Heart left ventricle (tissue), 16 donors: ENCODE measurements at regions not wholly inside any gene's neighbourhood (a gene's known extent, or its start where the extent isn't known, plus 50 kb on each side); places are given as distances from the start of the nearest gene placed in this dataset.
"Not testable (repeated sequence)": the region's sequence is repeated elsewhere in the genome, so short reads cannot be mapped to it uniquely, and the experiment has no call there.

Source experiments
- ATAC-seq, 4 donors: fragments of 200-7000 bp; cut with Tn5 transposase; one replicate each; pipeline ENCODE4 v1.9.1; 2020 to 2022; ENCODE audit warnings: moderate library complexity in 4 of 4, mild to moderate bottlenecking in 3 of 4, moderate number of reproducible peaks in 1 of 4
- DNase-seq, 5 donors: peaks; one replicate each; pipeline ENCODE4 v3.0.0-alpha.2; 2020
- H3K27ac ChIP-seq, 12 donors: fragments of 200-600 bp; sonication (generic) in 4 of 12; one replicate each; pipeline versions ENCODE4 v1.5.0 to v1.8.0; 2016 to 2022; ENCODE audit warnings: mild to moderate bottlenecking in 2 of 12
- H3K27me3 ChIP-seq, 9 donors: fragments of 200-600 bp; sonication (generic) in 2 of 9; one replicate each; pipeline versions ENCODE4 v1.5.1 to v1.8.0; 2016 to 2022; ENCODE audit warnings: mild to moderate bottlenecking in 3 of 9
- H3K36me3 ChIP-seq, 9 donors: fragments of 200-600 bp; sonication (generic) in 2 of 9; one replicate each; pipeline versions ENCODE4 v1.5.0 to v1.8.0; 2018 to 2022; ENCODE audit warnings: mild to moderate bottlenecking in 2 of 9
- H3K4me1 ChIP-seq, 12 donors: fragments of 200-600 bp; sonication (generic) in 4 of 12; one replicate each; pipeline versions ENCODE4 v1.5.0 to v1.8.0; 2016 to 2022; ENCODE audit warnings: mild to moderate bottlenecking in 3 of 12
- H3K4me3 ChIP-seq, 12 donors: fragments of 200-600 bp; sonication (generic) in 4 of 12; one replicate each; pipeline versions ENCODE4 v1.5.0 to v1.8.0; 2017 to 2022; ENCODE audit warnings: mild to moderate bottlenecking in 9 of 12, moderate library complexity in 4 of 12
- H3K9me3 ChIP-seq, 12 donors: fragments of 200-600 bp; sonication (generic) in 4 of 12; one replicate each; pipeline versions ENCODE4 v1.5.0 to v1.8.0; 2016 to 2022; ENCODE audit warnings: mild to moderate bottlenecking in 1 of 12
- POLR2A ChIP-seq, 2 donors: fragments of 450-650 bp; IDR thresholded peaks; one replicate each; pipeline ENCODE4 v1.6.1; 2017; ENCODE audit warnings: antibody characterized with exemption in 2 of 2, mild to moderate bottlenecking in 2 of 2, moderate library complexity in 2 of 2
- WGBS, 4 donors: extraction: QIAGEN DNeasy Blood & Tissue Kit in 2 of 4; methylation state at CpG; one replicate each; pipeline versions ENCODE4 v1.1.5 to v1.1.7; 2013 to 2018; 5-methylcytosine and 5-hydroxymethylcytosine counted together
- intact Hi-C, 10 donors: fragments of 100-400 bp; cut with DNase I; formaldehyde crosslinking; loops; one replicate each; pipeline versions ENCODE4 v1.11.1 to v1.14.2; 2022
- TF ChIP-seq, protein P1 (sequence below), 12 donors: fragments of 200-600 bp; sonication (generic) in 4 of 12; IDR thresholded peaks; one replicate each; pipeline versions ENCODE4 v1.5.0 to v1.8.0; 2018 to 2022; ENCODE audit warnings: antibody characterized with exemption in 12 of 12, mild to moderate bottlenecking in 5 of 12
- donor health status: ischemic (EF 13 %, LVEDD 7.1; RV severe dilation, severe dysfunction).
- donor health status: healthy with polysubstance abuse.
- donor health status: DM: no; HTN: yes; CAD: no.
- donor health status: DM: no; HTN: no; CAD: no.
- donor health status: ischemic (EF 25% LVEDD 6.9; RV normal size, moderate dysfunction).
- donor health status: ischemic (EF 25% LVEDD 5.7; RV mildly dilated, moderate dysfunction).
- donor health status: healthy.
- donor health status: DM: yes; HTN: yes; CAD: no.
- donor health status: ischemic (EF 35%, LVEDD 5.7; RV mildly dilated, moderate dysfunction).
- donor health status: nonischemic (EF 11% LVEDD 7.7; RV severe dilation, severe dysfunction).
- donor health status: DM: yes; HTN: yes; CAD: no.
- donor health status: PGD.
- donor health status: ischemic (EF 29% LVEDD 5.4; RV normal size, mild dysfunction).
- donor health status: nonischemic (EF 23%, LVEDD 6.1; RV moderate dilation, normal function).

DNA sequence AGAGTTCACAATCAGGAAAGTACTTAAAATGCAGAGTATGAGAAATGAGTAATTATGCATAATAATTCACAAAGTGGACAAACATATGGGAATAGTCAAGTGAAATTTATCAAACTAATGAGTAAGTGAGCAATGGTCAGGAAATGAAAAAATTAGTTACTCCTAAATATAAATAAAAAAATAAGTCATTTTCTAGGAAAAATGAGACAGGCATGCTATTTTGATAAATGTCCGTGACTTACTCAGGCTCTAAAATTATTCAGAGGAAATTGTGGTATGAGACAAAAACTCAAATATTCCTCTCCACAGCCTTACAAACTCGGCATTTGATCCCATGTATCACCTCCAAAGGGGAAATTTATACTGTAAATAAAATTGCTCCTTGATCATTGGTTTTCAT, 181.2 kb downstream of the COX18 start:
- Histone ChIP-seq H3K4me1 (peaks cover 0 to 9% (median 0%) of the 10 kb centered on the region in 12 donors), H3K36me3 (no peaks in the 10 kb centered on the region), H3K27ac (no peak overlapping the region), H3K9me3 (peaks cover 0 to 14% (median 0%) of the 10 kb centered on the region in 12 donors), H3K27me3 (no peaks in the 10 kb centered on the region), H3K4me3 (no peak overlapping the region)
- TF ChIP-seq, protein P1, sequence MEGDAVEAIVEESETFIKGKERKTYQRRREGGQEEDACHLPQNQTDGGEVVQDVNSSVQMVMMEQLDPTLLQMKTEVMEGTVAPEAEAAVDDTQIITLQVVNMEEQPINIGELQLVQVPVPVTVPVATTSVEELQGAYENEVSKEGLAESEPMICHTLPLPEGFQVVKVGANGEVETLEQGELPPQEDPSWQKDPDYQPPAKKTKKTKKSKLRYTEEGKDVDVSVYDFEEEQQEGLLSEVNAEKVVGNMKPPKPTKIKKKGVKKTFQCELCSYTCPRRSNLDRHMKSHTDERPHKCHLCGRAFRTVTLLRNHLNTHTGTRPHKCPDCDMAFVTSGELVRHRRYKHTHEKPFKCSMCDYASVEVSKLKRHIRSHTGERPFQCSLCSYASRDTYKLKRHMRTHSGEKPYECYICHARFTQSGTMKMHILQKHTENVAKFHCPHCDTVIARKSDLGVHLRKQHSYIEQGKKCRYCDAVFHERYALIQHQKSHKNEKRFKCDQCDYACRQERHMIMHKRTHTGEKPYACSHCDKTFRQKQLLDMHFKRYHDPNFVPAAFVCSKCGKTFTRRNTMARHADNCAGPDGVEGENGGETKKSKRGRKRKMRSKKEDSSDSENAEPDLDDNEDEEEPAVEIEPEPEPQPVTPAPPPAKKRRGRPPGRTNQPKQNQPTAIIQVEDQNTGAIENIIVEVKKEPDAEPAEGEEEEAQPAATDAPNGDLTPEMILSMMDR (IDR thresholded peaks at IDR 0.05): no peak
- TF ChIP-seq POLR2A (IDR thresholded peaks at IDR 0.05): no peak
- WGBS, 4 donors: 48 to 64% (median 59%) methylated on average over 2 of the region's 2 CpGs
- ATAC-seq (no peak), DNase-seq (no peak)
- intact Hi-C loops: no loop called here

DNA sequence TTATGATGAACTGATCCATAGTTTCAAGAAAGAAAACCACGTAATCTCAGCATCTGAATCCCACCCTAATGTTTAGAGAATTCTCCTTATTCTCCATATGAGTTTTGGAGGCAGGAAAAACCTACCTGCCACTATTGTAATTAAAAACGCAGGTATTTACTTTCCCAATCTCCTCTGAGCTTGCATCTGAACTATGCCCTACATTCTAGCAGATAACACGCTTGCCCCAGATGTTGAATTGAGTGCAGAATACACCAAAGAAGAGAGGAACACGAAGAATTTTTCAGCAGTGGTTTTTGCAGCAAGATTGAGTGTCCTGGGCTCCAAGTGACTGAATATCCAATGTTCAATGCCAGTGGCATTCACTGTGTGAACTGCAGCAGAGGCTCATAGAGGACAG, 182.4 kb downstream of the COX18 start:
- no peak for TF ChIP-seq POLR2A (IDR thresholded peaks at IDR 0.05)
- TF ChIP-seq, protein P1 (IDR thresholded peaks at IDR 0.05): no peak
- DNase-seq (no peak), ATAC-seq (no peak)
- Histone ChIP-seq H3K36me3 (no peaks in the 10 kb centered on the region), H3K27ac (no peak overlapping the region), H3K4me1 (no peaks in the 10 kb centered on the region), H3K9me3 (peaks cover 0 to 14% (median 0%) of the 10 kb centered on the region in 12 donors), H3K27me3 (no peaks in the 10 kb centered on the region), H3K4me3 (no peak overlapping the region)
- 58 to 61% (median 60%) methylated on average over 4 of the region's 4 CpGs for WGBS, 4 donors
- intact Hi-C loops: no loop called here

DNA sequence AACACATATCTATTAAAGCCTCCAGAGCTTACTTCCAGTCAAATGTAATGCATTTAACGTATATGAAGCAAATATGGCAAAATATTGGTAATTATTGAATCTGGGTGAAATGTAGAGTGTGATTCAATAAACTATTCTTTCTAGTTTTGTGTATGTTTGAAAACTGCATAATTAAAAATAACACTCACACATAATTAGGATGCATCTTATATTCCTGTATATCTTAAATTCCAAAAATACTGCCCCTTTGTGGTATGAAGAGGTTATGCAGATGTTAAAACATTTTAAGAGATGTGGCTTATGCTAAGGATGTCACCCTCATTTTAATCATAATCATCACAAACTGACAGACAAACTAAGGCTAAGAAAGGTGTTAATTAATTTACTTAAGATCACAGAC, 182.9 kb downstream of the COX18 start:
- TF ChIP-seq, protein P1 (IDR thresholded peaks at IDR 0.05): peak in 6 of 12 donors; percentile 16 to 30 (median 21)
- no peak for TF ChIP-seq POLR2A (IDR thresholded peaks at IDR 0.05)
- 85 to 93% (median 89%) methylated on average over 1 of the region's 1 CpG for WGBS, 4 donors
- intact Hi-C loops: no loop called here
- Histone ChIP-seq H3K4me3 (no peak overlapping the region), H3K4me1 (no peaks in the 10 kb centered on the region), H3K27ac (no peak overlapping the region), H3K27me3 (no peaks in the 10 kb centered on the region), H3K36me3 (no peaks in the 10 kb centered on the region), H3K9me3 (peaks cover 0 to 14% (median 0%) of the 10 kb centered on the region in 12 donors)
- ATAC-seq (no peak), DNase-seq (no peak)

DNA sequence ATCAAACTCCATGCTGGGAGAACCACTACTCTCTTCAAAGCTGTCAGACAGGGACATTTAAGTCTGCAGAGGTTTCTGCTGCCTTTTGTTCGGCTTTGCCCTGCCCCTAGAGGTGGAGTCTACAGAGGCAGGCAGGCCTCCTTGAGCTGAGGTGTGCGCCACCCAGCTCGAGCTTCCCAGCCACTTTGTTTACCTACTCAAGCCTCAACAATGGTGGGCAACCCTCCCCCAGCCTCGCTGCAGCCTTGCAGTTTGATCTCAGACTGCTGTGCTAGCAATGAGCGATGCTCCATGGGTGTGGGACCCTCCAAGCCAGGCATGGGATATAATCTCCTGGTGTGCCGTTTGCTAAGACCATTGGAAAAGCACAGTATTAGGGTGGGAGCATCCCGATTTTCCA, 185.3 kb downstream of the COX18 start:
- ATAC-seq, H3K4me3 ChIP-seq, DNase-seq, intact Hi-C loops, H3K4me1 ChIP-seq, H3K36me3 ChIP-seq, H3K27me3 ChIP-seq, H3K27ac ChIP-seq: not testable (repeated sequence)
- WGBS, 4 donors: 83 to 89% (median 87%) methylated on average over 7 of the region's 7 CpGs
- peaks cover 0 to 14% (median 2%) of the 10 kb centered on the region in 12 donors for H3K9me3 ChIP-seq

DNA sequence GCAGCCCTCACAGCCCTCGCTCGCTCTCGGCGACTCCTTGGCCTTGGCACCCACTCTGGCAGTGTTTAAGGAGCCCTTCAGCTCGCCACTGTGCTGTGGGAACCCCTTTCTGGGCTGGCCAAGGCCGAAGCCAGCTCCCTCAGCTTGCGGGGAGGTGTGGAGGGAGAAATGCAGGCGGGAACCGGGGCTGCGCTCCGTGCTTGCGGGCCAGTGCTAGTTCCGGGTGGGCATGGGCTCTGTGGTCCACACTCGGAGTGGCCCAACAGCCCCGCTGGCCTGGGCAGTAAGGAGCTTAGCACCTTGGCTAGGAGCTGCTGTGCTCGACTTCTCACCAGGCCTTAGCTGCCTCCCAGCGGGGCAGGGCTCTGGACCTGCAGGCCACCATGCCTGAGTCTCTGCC, 192.6 kb downstream of the COX18 start:
- ATAC-seq: no peak

More for the DNA sequence above, 192.6 kb downstream of the COX18 start:
- Histone ChIP-seq H3K4me3 (no peak overlapping the region), H3K27ac (no peak overlapping the region), H3K4me1 (peaks cover 0 to 6% (median 0%) of the 10 kb centered on the region in 12 donors), H3K9me3 (peaks cover 0 to 15% (median 0%) of the 10 kb centered on the region in 12 donors), H3K27me3 (no peaks in the 10 kb centered on the region), H3K36me3 (no peaks in the 10 kb centered on the region)
- 73 to 87% (median 85%) methylated on average over 15 to 17 of the region's 17 CpGs for WGBS, 4 donors
- no peak for TF ChIP-seq POLR2A (IDR thresholded peaks at IDR 0.05)
- TF ChIP-seq, protein P1 (IDR thresholded peaks at IDR 0.05): no peak
- intact Hi-C loops: no loop called here
- no peak for DNase-seq
